Fibroblast of the aortic adventitia (primary cell): ENCODE measurements at regions not wholly inside any gene's neighbourhood (a gene's known extent, or its start where the extent isn't known, plus 50 kb on each side); places are given as distances from the start of the nearest gene placed in this dataset.

Source experiments
- DNase-seq: peaks from one replicate; pipeline ENCODE4 v3.0.0-alpha.2; 2010; ENCODE audit warnings: low read depth
- H3K4me3 ChIP-seq: 2 replicates; pipeline ENCODE4 v1.5.1; 2011; ENCODE audit warnings: low read depth, mild to moderate bottlenecking, control low read depth, low read length, moderate library complexity
- CTCF ChIP-seq: IDR thresholded peaks from 2 replicates; pipeline ENCODE4 v1.5.1; 2011; ENCODE audit warnings: mild to moderate bottlenecking, low read length, control low read depth, inconsistent platforms; ENCODE audit not compliant: insufficient read depth

- H3K4me3 ChIP-seq, result no peak overlapping the region
- TF ChIP-seq CTCF, result no peak
- DNase-seq, result no peak
These were observed 208.1 kb downstream of the TEX29 start for GRCh38 chr13:111528513-111528912.

- no peak for DNase-seq
- H3K4me3 ChIP-seq, result no peak overlapping the region
- TF ChIP-seq CTCF, result no peak
These were observed 209.9 kb downstream of the TEX29 start for GRCh38 chr13:111530137-111530870.

GRCh38 chr13:111531505-111531904 is 211.1 kb downstream of the TEX29 start:
- no peak for DNase-seq
- TF ChIP-seq CTCF, result no peak

GRCh38 chr13:111532111-111532510 is 211.7 kb downstream of the TEX29 start:
- TF ChIP-seq CTCF, result no peak
- H3K4me3 ChIP-seq, result no peak overlapping the region
- no peak for DNase-seq

More at GRCh38 chr13:111531505-111531904, 211.1 kb downstream of the TEX29 start:
- H3K4me3 ChIP-seq, result no peak overlapping the region

GRCh38 chr13:111533900-111534683 is 213.7 kb downstream of the TEX29 start:
- no peak for DNase-seq

GRCh38 chr13:111534751-111535522 is 214.5 kb downstream of the TEX29 start:
- H3K4me3 ChIP-seq, result no peak overlapping the region
- DNase-seq, result no peak
- TF ChIP-seq CTCF, result no peak

More at GRCh38 chr13:111533900-111534683, 213.7 kb downstream of the TEX29 start:
- no peak overlapping the region for H3K4me3 ChIP-seq
- TF ChIP-seq CTCF, result no peak
